ENCODE measurements at regions not wholly inside any gene's neighbourhood (a gene's known extent, or its start where the extent isn't known, plus 50 kb on each side); places are given as distances from the start of the nearest gene placed in this dataset.

DNA sequence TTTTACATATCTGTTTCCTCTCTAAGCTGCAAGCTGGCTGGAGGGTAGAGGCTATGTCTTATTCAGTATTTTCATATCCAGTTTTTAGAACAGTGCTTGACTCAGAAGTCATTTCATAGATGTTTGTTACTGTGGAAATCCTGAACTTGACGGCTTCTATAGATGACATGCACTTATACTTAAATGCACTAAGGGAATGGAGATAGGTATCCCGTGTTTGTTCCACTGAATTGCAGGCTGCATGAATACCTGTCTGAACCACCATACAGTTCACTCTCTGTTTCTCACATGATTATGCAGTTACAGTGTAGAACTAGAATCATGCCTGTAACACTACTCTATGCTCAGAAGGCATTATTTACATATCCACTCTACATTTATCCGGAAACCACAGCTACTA, 417.1 kb downstream of the MTX2 start:
- Histone ChIP-seq H3K4me3 (ENCODE audit: low read length in 3 of 3) (no peak overlapping the region), H3K9me3 (ENCODE audit: control insufficient read depth in 2 of 3, insufficient read depth in 1 of 3, low read length in 3 of 3) (no peaks in the 10 kb centered on the region), H3K27me3 (ENCODE audit: control insufficient read depth, insufficient read depth, low read length) (no peaks in the 10 kb centered on the region), H3K27ac (ENCODE audit: low read depth in 2 of 2, low read length in 2 of 2) (no peak overlapping the region), H3K4me1 (ENCODE audit: control insufficient read depth in 2 of 3, insufficient read depth in 2 of 3, low read depth in 1 of 3, low read length in 3 of 3) (no peaks in the 10 kb centered on the region), H3K9ac (ENCODE audit: low read length in 3 of 3) (no peak overlapping the region), H3K36me3 (ENCODE audit: control insufficient read depth in 2 of 3, insufficient read depth in 3 of 3, low read length in 3 of 3) (no peaks in the 10 kb centered on the region)
- no peak for TF ChIP-seq CTCF (IDR thresholded peaks at IDR 0.05; ENCODE audit: borderline replicate concordance, extremely low read depth, insufficient read depth)
- no peak for DNase-seq
- intact Hi-C loops (cut with DNase I): no loop called here
- FAIRE-seq: no peak

DNA sequence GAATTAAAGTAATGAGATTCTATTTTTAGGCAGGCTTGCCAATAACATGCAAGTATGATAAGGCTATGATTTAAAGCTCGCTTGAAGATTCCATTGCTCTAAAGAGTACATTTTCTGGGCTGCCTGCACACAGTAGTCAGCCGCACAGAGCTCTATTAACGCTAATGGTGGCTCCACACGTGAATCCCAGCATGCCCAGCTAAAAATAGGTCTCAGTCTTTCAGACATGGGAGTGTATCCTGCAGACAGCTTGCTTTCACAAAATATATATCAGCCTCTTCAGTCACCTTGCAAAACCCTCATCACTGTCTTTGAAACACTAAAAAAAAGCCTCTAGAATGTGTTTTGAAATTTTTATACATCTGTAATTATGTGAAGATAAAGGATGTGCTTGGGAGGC, 418.1 kb downstream of the MTX2 start:
- no peak overlapping the region for H3K4me3 ChIP-seq (ENCODE audit: low read length in 3 of 3)
- no peak overlapping the region for H3K9ac ChIP-seq (ENCODE audit: low read length in 3 of 3)
- H3K9me3 ChIP-seq (ENCODE audit: control insufficient read depth in 2 of 3, insufficient read depth in 1 of 3, low read length in 3 of 3): no peaks in the 10 kb centered on the region
- no peak overlapping the region for H3K27ac ChIP-seq (ENCODE audit: low read depth in 2 of 2, low read length in 2 of 2)
- no peak for FAIRE-seq
- no peak for DNase-seq
- no peaks in the 10 kb centered on the region for H3K4me1 ChIP-seq (ENCODE audit: control insufficient read depth in 2 of 3, insufficient read depth in 2 of 3, low read depth in 1 of 3, low read length in 3 of 3)
- no peaks in the 10 kb centered on the region for H3K36me3 ChIP-seq (ENCODE audit: control insufficient read depth in 2 of 3, insufficient read depth in 3 of 3, low read length in 3 of 3)
- no peak for TF ChIP-seq CTCF (IDR thresholded peaks at IDR 0.05; ENCODE audit: borderline replicate concordance, extremely low read depth, insufficient read depth)
- no peaks in the 10 kb centered on the region for H3K27me3 ChIP-seq (ENCODE audit: control insufficient read depth, insufficient read depth, low read length)
- intact Hi-C loops (cut with DNase I): no loop called here

DNA sequence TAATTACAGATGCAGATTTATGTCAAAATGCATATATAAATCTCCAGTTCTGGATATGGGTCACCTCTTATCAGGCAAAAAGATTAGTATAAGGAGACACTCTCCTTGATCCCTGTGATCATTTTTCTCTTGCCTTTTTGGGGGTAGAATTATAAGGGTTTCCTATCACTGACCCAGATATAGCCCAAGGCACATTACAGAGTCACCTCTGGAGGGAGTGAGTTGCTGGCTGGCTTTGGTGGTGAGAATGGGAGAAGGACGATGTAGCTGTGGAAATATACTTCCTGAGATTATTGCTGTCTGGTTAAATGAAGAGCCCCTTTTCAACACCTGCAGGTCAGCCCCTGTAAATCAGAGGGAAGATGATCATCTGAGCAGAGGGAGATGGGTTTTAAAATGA, 418.7 kb downstream of the MTX2 start:
- no peak overlapping the region for H3K9ac ChIP-seq (ENCODE audit: low read length in 3 of 3)
- intact Hi-C loops (cut with DNase I): no loop called here
- FAIRE-seq (no peak), DNase-seq (no peak)
- H3K27me3 ChIP-seq (ENCODE audit: control insufficient read depth, insufficient read depth, low read length): no peaks in the 10 kb centered on the region
- H3K4me3 ChIP-seq (ENCODE audit: low read length in 3 of 3): no peak overlapping the region
- no peaks in the 10 kb centered on the region for H3K36me3 ChIP-seq (ENCODE audit: control insufficient read depth in 2 of 3, insufficient read depth in 3 of 3, low read length in 3 of 3)
- TF ChIP-seq CTCF (IDR thresholded peaks at IDR 0.05; ENCODE audit: borderline replicate concordance, extremely low read depth, insufficient read depth): no peak
- H3K27ac ChIP-seq (ENCODE audit: low read depth in 2 of 2, low read length in 2 of 2): no peak overlapping the region
- H3K9me3 ChIP-seq (ENCODE audit: control insufficient read depth in 2 of 3, insufficient read depth in 1 of 3, low read length in 3 of 3): no peaks in the 10 kb centered on the region
- H3K4me1 ChIP-seq (ENCODE audit: control insufficient read depth in 2 of 3, insufficient read depth in 2 of 3, low read depth in 1 of 3, low read length in 3 of 3): no peaks in the 10 kb centered on the region

- Histone ChIP-seq H3K36me3 (ENCODE audit: control insufficient read depth in 2 of 3, insufficient read depth in 3 of 3, low read length in 3 of 3) (no peaks in the 10 kb centered on the region), H3K9ac (ENCODE audit: low read length in 3 of 3) (no peak overlapping the region), H3K9me3 (ENCODE audit: control insufficient read depth in 2 of 3, insufficient read depth in 1 of 3, low read length in 3 of 3) (no peaks in the 10 kb centered on the region), H3K27ac (ENCODE audit: low read depth in 2 of 2, low read length in 2 of 2) (no peak overlapping the region), H3K4me3 (ENCODE audit: low read length in 3 of 3) (no peak overlapping the region), H3K4me1 (ENCODE audit: control insufficient read depth in 2 of 3, insufficient read depth in 2 of 3, low read depth in 1 of 3, low read length in 3 of 3) (no peaks in the 10 kb centered on the region), H3K27me3 (ENCODE audit: control insufficient read depth, insufficient read depth, low read length) (no peaks in the 10 kb centered on the region)
- intact Hi-C loops (cut with DNase I): no loop called here
- DNase-seq (no peak), FAIRE-seq (no peak)
- TF ChIP-seq CTCF (IDR thresholded peaks at IDR 0.05; ENCODE audit: borderline replicate concordance, extremely low read depth, insufficient read depth): no peak
Observed at GRCh38 chr2:176689711-176690110, 420.5 kb downstream of the MTX2 start.
